OCI-LY1 (cell line): ENCODE measurements at regions not wholly inside any gene's neighbourhood (a gene's known extent, or its start where the extent isn't known, plus 50 kb on each side); places are given as distances from the start of the nearest gene placed in this dataset.

ENCODE experiments used
- H2AFZ ChIP-seq: fragments of 200-600 bp; sonication (generic), shearing (Covaris generic); 2 replicates; pipeline ENCODE4 v1.6.0; 2014; ENCODE audit warnings: antibody characterized with exemption, mild to moderate bottlenecking, low read length
- H3F3A ChIP-seq: fragments of 200-600 bp; sonication (generic), shearing (Covaris generic); 2 replicates; pipeline ENCODE4 v1.6.0; 2014; ENCODE audit warnings: mild to moderate bottlenecking, antibody characterized with exemption, low read length, moderate library complexity; ENCODE audit not compliant: insufficient read depth
- H3K27ac ChIP-seq: fragments of 200-600 bp; sonication (generic); 2 replicates; pipeline ENCODE4 v1.5.1; 2014; ENCODE audit warnings: low read length, mixed run types, mild to moderate bottlenecking, low read depth; ENCODE audit not compliant: poor library complexity, severe bottlenecking
- H3K27me3 ChIP-seq: fragments of 200-600 bp; sonication (generic); 2 replicates; pipeline ENCODE4 v1.6.0; 2014; ENCODE audit warnings: antibody characterized with exemption, mild to moderate bottlenecking, low read length, moderate library complexity; ENCODE audit not compliant: insufficient read depth
- H3K36me3 ChIP-seq: fragments of 200-600 bp; sonication (generic); 2 replicates; pipeline ENCODE4 v1.6.1; 2014; ENCODE audit warnings: mild to moderate bottlenecking, antibody characterized with exemption, low read length, moderate library complexity, mixed read lengths; ENCODE audit not compliant: insufficient read depth
- H3K4me1 ChIP-seq: fragments of 200-600 bp; sonication (generic); 2 replicates; pipeline ENCODE4 v1.5.1; 2014; ENCODE audit warnings: mild to moderate bottlenecking, low read length, moderate library complexity; ENCODE audit not compliant: insufficient read depth, severe bottlenecking
- H3K4me2 ChIP-seq: fragments of 200-600 bp; sonication (generic), shearing (Covaris generic); 2 replicates; pipeline ENCODE4 v1.6.1; 2014; ENCODE audit warnings: low read length
- H3K4me3 ChIP-seq: fragments of 200-600 bp; sonication (generic); 2 replicates; pipeline ENCODE4 v1.5.1; 2014; ENCODE audit warnings: low read length, low read depth, mild to moderate bottlenecking, mixed read lengths; ENCODE audit not compliant: poor library complexity, severe bottlenecking
- H3K79me2 ChIP-seq: fragments of 200-600 bp; shearing (Covaris generic); 2 replicates; pipeline ENCODE4 v1.6.1; 2016; ENCODE audit warnings: mixed run types, low read length, mixed read lengths; ENCODE audit not compliant: insufficient read depth
- H3K9ac ChIP-seq: fragments of 200-600 bp; sonication (generic), shearing (Covaris generic); 2 replicates; pipeline ENCODE4 v1.6.1; 2014; ENCODE audit warnings: mild to moderate bottlenecking, low read length, mixed read lengths
- H3K9me2 ChIP-seq: fragments of 200-600 bp; sonication (generic), shearing (Covaris generic); 2 replicates; pipeline ENCODE4 v1.6.1; 2014; ENCODE audit warnings: low read depth, mild to moderate bottlenecking, low read length, mixed read lengths
- H3K9me3 ChIP-seq: fragments of 200-600 bp; shearing (Covaris generic); 2 replicates; pipeline ENCODE4 v1.6.1; 2014; ENCODE audit warnings: low read length, mixed read lengths
- H4K20me1 ChIP-seq: fragments of 200-600 bp; sonication (generic), shearing (Covaris generic); 2 replicates; pipeline ENCODE4 v1.6.0; 2016; ENCODE audit warnings: mild to moderate bottlenecking, low read length; ENCODE audit not compliant: insufficient read depth
- CTCF ChIP-seq: fragments of 200-600 bp; sonication (generic), shearing (Covaris generic); IDR thresholded peaks from 2 replicates; pipeline ENCODE4 v1.5.1; 2017; ENCODE audit warnings: mild to moderate bottlenecking, antibody characterized with exemption, low read length, moderate library complexity, mixed read lengths
- EZH2 ChIP-seq: fragments of 200-600 bp; sonication (generic), shearing (Covaris generic); IDR thresholded peaks from 2 replicates; pipeline ENCODE4 v1.8.0; 2017; ENCODE audit warnings: borderline replicate concordance, mixed run types, mild to moderate bottlenecking, antibody characterized with exemption, low read length, moderate library complexity, mixed read lengths

- Histone ChIP-seq H3K9me2 (no peaks in the 10 kb centered on the region), H2AFZ (no peak overlapping the region), H3K4me2 (no peak overlapping the region), H4K20me1 (no peaks in the 10 kb centered on the region), H3K36me3 (no peaks in the 10 kb centered on the region), H3K27me3 (no peaks in the 10 kb centered on the region), H3K4me1 (no peaks in the 10 kb centered on the region), H3K9ac (no peak overlapping the region), H3F3A (no peaks in the 10 kb centered on the region), H3K4me3 (no peak overlapping the region), H3K79me2 (no peaks in the 10 kb centered on the region), H3K9me3 (no peaks in the 10 kb centered on the region), H3K27ac (no peak overlapping the region)
- TF ChIP-seq EZH2 (no peak), CTCF (no peak)
These were observed 926.6 kb downstream of the TBC1D32 start for GRCh38 chr6:120407696-120408095.

GRCh38 chr6:120405947-120406346 is 928.3 kb downstream of the TBC1D32 start:
- Histone ChIP-seq H4K20me1 (no peaks in the 10 kb centered on the region), H3K4me1 (no peaks in the 10 kb centered on the region), H3K9me2 (no peaks in the 10 kb centered on the region), H3K27me3 (no peaks in the 10 kb centered on the region), H3K79me2 (no peaks in the 10 kb centered on the region), H3K4me2 (no peak overlapping the region), H3K4me3 (no peak overlapping the region), H3K9ac (no peak overlapping the region), H3K36me3 (no peaks in the 10 kb centered on the region), H3F3A (no peaks in the 10 kb centered on the region), H2AFZ (no peak overlapping the region), H3K9me3 (no peaks in the 10 kb centered on the region), H3K27ac (no peak overlapping the region)
- TF ChIP-seq EZH2 (no peak), CTCF (no peak)

GRCh38 chr6:120395784-120396183 is 938.5 kb downstream of the TBC1D32 start:
- TF ChIP-seq EZH2 (no peak), CTCF (no peak)
- H3K9me3 ChIP-seq: no peaks in the 10 kb centered on the region
- no peaks in the 10 kb centered on the region for H3K36me3 ChIP-seq
- H3K4me1 ChIP-seq: no peaks in the 10 kb centered on the region
- no peak overlapping the region for H3K9ac ChIP-seq
- no peaks in the 10 kb centered on the region for H3K9me2 ChIP-seq
- H2AFZ ChIP-seq: no peak overlapping the region
- no peak overlapping the region for H3K4me3 ChIP-seq
- H3K4me2 ChIP-seq: no peak overlapping the region
- H3K27me3 ChIP-seq: no peaks in the 10 kb centered on the region
- no peak overlapping the region for H3K27ac ChIP-seq
- H3F3A ChIP-seq: no peaks in the 10 kb centered on the region
- H4K20me1 ChIP-seq: no peaks in the 10 kb centered on the region
- H3K79me2 ChIP-seq: no peaks in the 10 kb centered on the region
